Fibroblast of lung (primary cell): ENCODE measurements at regions not wholly inside any gene's neighbourhood (a gene's known extent, or its start where the extent isn't known, plus 50 kb on each side); places are given as distances from the start of the nearest gene placed in this dataset.

Source experiments
- EZH2 ChIP-seq: IDR thresholded peaks from 2 replicates; pipeline ENCODE4 v1.5.1; 2012; ENCODE audit warnings: low read length, control low read depth, mild to moderate bottlenecking; ENCODE audit errors: missing control alignments
- TF ChIP-seq, protein P1 (sequence below), 2 donors: IDR thresholded peaks in 1 of 2; conservative IDR thresholded peaks in 1 of 2; 1 replicate in 1 of 2; 2 replicates in 1 of 2; pipeline ENCODE4 v1.5.1; 2011 to 2012; ENCODE audit warnings: low read length in 2 of 2, control low read depth in 1 of 2, inconsistent platforms in 1 of 2, low read depth in 1 of 2, mild to moderate bottlenecking in 1 of 2

DNA sequence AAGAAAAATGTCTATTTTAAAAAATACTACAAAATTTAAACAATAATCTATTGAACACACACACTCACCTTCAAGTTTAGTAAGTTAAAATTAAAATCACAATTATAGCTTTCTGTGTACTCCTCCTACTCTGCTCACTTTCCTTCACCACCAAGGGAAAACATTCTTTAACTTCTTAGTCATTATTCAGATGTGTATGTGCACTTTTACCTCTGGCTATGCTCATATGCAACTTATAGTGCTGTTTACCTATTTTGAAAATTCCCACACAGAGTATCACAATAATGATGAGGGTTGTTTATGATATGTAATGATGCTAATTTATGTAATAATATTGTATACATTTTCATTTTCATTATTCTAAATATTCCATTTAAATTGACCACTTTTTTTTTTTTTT, 661.4 kb downstream of the MRPL39 start:
- TF ChIP-seq, protein P1, sequence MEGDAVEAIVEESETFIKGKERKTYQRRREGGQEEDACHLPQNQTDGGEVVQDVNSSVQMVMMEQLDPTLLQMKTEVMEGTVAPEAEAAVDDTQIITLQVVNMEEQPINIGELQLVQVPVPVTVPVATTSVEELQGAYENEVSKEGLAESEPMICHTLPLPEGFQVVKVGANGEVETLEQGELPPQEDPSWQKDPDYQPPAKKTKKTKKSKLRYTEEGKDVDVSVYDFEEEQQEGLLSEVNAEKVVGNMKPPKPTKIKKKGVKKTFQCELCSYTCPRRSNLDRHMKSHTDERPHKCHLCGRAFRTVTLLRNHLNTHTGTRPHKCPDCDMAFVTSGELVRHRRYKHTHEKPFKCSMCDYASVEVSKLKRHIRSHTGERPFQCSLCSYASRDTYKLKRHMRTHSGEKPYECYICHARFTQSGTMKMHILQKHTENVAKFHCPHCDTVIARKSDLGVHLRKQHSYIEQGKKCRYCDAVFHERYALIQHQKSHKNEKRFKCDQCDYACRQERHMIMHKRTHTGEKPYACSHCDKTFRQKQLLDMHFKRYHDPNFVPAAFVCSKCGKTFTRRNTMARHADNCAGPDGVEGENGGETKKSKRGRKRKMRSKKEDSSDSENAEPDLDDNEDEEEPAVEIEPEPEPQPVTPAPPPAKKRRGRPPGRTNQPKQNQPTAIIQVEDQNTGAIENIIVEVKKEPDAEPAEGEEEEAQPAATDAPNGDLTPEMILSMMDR (conservative IDR thresholded peaks at IDR 0.05 in 1 of 2, IDR thresholded peaks at IDR 0.05 in 1 of 2; ENCODE audit: low read depth in 1 of 2, low read length in 2 of 2): no peak
- TF ChIP-seq EZH2: no peak
